Loucy (cell line): ENCODE measurements at regions not wholly inside any gene's neighbourhood (a gene's known extent, or its start where the extent isn't known, plus 50 kb on each side); places are given as distances from the start of the nearest gene placed in this dataset.
"Not testable (repeated sequence)": the region's sequence is repeated elsewhere in the genome, so short reads cannot be mapped to it uniquely, and the experiment has no call there.

Experiments used
- H2AFZ ChIP-seq: fragments of 200-600 bp; sonication (generic); 2 replicates; pipeline ENCODE4 v1.6.0; 2016; ENCODE audit warnings: antibody characterized with exemption, mild to moderate bottlenecking, low read length, moderate library complexity
- H3F3A ChIP-seq: fragments of 200-600 bp; 2 replicates; pipeline ENCODE4 v1.6.0; 2016; ENCODE audit warnings: antibody characterized with exemption, low read depth, mild to moderate bottlenecking
- H3K27me3 ChIP-seq: fragments of 200-600 bp; sonication (generic); 2 replicates; pipeline ENCODE4 v1.6.1; 2014; ENCODE audit warnings: low read length, mild to moderate bottlenecking; ENCODE audit not compliant: insufficient read depth, poor library complexity, severe bottlenecking
- H3K36me3 ChIP-seq: fragments of 200-600 bp; sonication (generic); 2 replicates; pipeline ENCODE4 v1.6.1; 2016; ENCODE audit warnings: low read length; ENCODE audit not compliant: insufficient read depth
- H3K4me1 ChIP-seq: fragments of 200-600 bp; sonication (generic); 2 replicates; pipeline ENCODE4 v1.5.1; 2014; ENCODE audit warnings: low read length, mild to moderate bottlenecking; ENCODE audit not compliant: insufficient read depth, poor library complexity, severe bottlenecking
- H3K4me2 ChIP-seq: fragments of 200-600 bp; sonication (generic); 2 replicates; pipeline ENCODE4 v1.6.0; 2014; ENCODE audit warnings: antibody characterized with exemption, low read length, low read depth, mild to moderate bottlenecking; ENCODE audit not compliant: poor library complexity, severe bottlenecking
- H3K4me3 ChIP-seq: fragments of 200-600 bp; sonication (generic); 2 replicates; pipeline ENCODE4 v1.5.1; 2014; ENCODE audit warnings: low read length, mild to moderate bottlenecking, mixed read lengths; ENCODE audit not compliant: poor library complexity, severe bottlenecking
- H3K79me2 ChIP-seq: fragments of 200-600 bp; sonication (generic); 2 replicates; pipeline ENCODE4 v1.6.1; 2014; ENCODE audit warnings: low read length; ENCODE audit not compliant: insufficient read depth
- H3K9ac ChIP-seq: fragments of 200-600 bp; sonication (generic); 2 replicates; pipeline ENCODE4 v1.6.0; 2014; ENCODE audit warnings: mild to moderate bottlenecking, low read depth, low read length, moderate library complexity; ENCODE audit not compliant: poor library complexity, severe bottlenecking
- H3K9me2 ChIP-seq: fragments of 200-600 bp; sonication (generic); replicated peaks from 2 replicates; pipeline ENCODE4 v1.6.1; 2016; ENCODE audit warnings: low read depth, low read length, mixed read lengths
- H3K9me3 ChIP-seq: fragments of 200-600 bp; sonication (generic); 2 replicates; pipeline ENCODE4 v1.6.1; 2014; ENCODE audit warnings: mild to moderate bottlenecking, antibody characterized with exemption, low read length, low read depth; ENCODE audit not compliant: insufficient read depth
- H4K20me1 ChIP-seq: fragments of 200-600 bp; sonication (generic); 2 replicates; pipeline ENCODE4 v1.6.0; 2014; ENCODE audit warnings: antibody characterized with exemption, low read length, mild to moderate bottlenecking; ENCODE audit not compliant: insufficient read depth, poor library complexity, severe bottlenecking
- EZH2phosphoT487 ChIP-seq: fragments of 200-600 bp; IDR thresholded peaks from 2 replicates; pipeline ENCODE4 v1.6.1; 2018; ENCODE audit warnings: antibody characterized with exemption, mild to moderate bottlenecking, moderate library complexity, borderline replicate concordance
- TF ChIP-seq, protein P1 (sequence below): fragments of 200-600 bp; sonication (generic); conservative IDR thresholded peaks from 2 replicates; pipeline ENCODE4 v1.5.1; 2014; ENCODE audit warnings: mild to moderate bottlenecking, antibody characterized with exemption, low read length

DNA sequence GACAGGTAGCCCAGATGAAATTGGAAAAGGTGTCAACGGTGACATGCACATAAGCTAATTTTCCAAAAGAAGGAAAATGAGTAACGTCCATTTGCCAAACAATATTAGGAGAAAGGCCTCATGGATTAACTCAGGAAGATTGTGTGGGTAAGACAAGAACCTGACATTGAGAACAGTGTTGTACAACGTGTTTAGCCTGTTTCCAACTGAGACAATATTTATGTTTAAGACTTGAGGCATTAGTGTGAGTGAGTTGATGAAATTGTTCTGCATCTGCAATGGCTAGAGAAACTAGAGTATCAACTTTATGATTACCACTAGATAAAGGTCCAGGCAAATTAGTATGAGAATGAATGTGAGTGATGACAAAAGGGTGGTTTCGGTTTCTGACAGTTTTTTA lies 191.3 kb upstream of the RAI14 start:
- Histone ChIP-seq H3F3A (no peaks in the 10 kb centered on the region), H3K9me3 (no peaks in the 10 kb centered on the region), H2AFZ (peak overlapping the region; percentile 73), H3K9ac (no peak overlapping the region), H3K79me2 (no peaks in the 10 kb centered on the region), H3K4me3 (peak overlapping the region; percentile 49), H3K27me3 (no peaks in the 10 kb centered on the region), H3K4me2 (peak overlapping the region; percentile 42), H3K36me3 (no peaks in the 10 kb centered on the region), H3K4me1 (no peaks in the 10 kb centered on the region), H4K20me1 (no peaks in the 10 kb centered on the region), H3K9me2 (no peaks in the 10 kb centered on the region)
- TF ChIP-seq EZH2phosphoT487: no peak
- TF ChIP-seq, protein P1, sequence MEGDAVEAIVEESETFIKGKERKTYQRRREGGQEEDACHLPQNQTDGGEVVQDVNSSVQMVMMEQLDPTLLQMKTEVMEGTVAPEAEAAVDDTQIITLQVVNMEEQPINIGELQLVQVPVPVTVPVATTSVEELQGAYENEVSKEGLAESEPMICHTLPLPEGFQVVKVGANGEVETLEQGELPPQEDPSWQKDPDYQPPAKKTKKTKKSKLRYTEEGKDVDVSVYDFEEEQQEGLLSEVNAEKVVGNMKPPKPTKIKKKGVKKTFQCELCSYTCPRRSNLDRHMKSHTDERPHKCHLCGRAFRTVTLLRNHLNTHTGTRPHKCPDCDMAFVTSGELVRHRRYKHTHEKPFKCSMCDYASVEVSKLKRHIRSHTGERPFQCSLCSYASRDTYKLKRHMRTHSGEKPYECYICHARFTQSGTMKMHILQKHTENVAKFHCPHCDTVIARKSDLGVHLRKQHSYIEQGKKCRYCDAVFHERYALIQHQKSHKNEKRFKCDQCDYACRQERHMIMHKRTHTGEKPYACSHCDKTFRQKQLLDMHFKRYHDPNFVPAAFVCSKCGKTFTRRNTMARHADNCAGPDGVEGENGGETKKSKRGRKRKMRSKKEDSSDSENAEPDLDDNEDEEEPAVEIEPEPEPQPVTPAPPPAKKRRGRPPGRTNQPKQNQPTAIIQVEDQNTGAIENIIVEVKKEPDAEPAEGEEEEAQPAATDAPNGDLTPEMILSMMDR: no peak; the same call in 1 of the 2 replicates

DNA sequence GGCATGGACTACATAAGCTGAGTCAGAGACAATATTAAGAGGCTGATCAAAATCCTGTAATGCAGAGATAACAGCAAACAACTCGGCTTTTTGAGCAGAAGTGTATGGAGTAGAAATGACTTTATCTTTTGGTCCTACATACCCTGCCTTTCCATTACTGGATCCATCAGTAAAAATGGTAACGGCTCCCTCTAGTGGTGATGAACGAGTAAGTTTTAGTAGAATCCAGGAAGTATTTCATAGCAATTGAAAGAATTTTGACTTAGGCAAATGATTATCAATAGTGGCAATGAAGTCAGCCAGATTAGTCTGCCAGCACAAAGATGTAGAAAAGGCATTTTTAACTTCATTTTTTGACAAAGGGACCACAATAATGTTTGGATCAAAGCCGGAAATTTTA lies 190.8 kb upstream of the RAI14 start:
- TF ChIP-seq, protein P1: peak; percentile 29; the same call in 1 of the 2 replicates
- H3K79me2 ChIP-seq, H4K20me1 ChIP-seq, H3K9me2 ChIP-seq, H3K27me3 ChIP-seq, H3K4me1 ChIP-seq, H3K9ac ChIP-seq, H3K36me3 ChIP-seq, H3K9me3 ChIP-seq, H3F3A ChIP-seq: not testable (repeated sequence)
- Histone ChIP-seq H3K4me2 (peak overlapping the region; percentile 42), H3K4me3 (peak overlapping the region; percentile 49), H2AFZ (peak overlapping the region; percentile 95)

DNA sequence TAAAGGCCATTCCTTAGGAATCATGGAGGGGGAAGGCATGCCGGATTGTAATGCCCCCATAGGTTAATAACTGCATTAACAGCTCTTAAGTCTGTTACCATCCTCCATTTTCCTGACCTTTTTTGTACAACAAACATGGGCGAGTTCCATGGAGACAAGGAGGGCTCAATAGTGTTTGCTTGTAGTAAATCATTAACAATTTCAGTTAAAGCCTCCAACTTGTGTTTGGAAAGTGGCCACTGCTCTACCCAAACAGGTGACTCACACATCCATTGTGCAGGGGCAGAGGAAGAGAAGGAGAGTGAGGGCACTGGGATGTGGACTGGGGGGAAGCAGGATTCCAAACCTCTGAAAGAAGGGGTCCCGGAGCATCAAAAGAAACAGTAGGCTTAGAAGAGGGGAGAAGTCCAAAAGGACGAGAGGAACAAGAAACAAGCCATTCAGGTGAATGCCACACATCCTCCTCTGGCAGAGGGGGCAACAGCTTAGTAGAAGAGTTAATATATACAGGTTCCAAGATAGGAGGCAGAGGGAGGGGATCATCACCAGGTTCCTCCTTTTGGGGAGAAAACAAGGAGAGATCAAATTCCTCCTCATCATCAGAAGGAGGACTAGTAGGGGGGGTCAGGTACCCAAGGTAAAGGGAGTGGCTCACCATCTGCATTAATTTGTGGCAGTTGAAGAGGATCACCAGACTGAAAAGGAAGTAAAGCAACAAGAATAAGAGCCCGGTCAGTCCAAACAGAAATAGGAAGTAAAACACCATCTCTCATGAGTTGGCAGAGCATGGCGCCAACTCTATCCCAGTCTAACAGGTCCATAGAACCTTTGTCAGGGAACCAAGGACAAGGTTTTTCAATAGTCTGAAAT lies 189.4 kb upstream of the RAI14 start:
- not testable (repeated sequence) for H3K79me2 ChIP-seq, H3K4me3 ChIP-seq, H3K9ac ChIP-seq, H3K9me3 ChIP-seq, H3K4me2 ChIP-seq, H3K36me3 ChIP-seq, H3K27me3 ChIP-seq, H4K20me1 ChIP-seq, H3K9me2 ChIP-seq, H3K4me1 ChIP-seq, H3F3A ChIP-seq
- peak overlapping the region; percentile 95; the same call in 1 of the 2 replicates for H2AFZ ChIP-seq

DNA sequence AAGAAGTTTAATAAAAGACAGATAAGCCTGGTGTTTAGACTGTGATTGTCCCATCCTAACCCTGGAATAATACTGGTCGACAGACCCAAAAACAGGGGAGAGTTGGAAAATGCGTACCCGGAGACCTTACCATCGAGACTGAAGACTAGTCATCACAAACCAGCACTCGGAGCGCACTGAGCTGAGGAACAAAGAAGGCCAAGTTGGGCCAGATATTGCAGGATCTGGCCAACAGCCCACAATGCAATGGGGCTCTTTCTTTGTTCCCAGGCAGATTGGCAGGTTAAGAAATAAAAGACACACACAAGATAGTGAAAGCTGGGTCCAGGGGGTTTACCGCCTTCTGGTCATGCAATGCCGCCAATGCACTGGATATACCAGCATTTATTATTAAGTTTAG lies 188.7 kb upstream of the RAI14 start:
- no peaks in the 10 kb centered on the region for H4K20me1 ChIP-seq
- H3K4me2 ChIP-seq: no peak overlapping the region
- H2AFZ ChIP-seq: no peak overlapping the region

DNA sequence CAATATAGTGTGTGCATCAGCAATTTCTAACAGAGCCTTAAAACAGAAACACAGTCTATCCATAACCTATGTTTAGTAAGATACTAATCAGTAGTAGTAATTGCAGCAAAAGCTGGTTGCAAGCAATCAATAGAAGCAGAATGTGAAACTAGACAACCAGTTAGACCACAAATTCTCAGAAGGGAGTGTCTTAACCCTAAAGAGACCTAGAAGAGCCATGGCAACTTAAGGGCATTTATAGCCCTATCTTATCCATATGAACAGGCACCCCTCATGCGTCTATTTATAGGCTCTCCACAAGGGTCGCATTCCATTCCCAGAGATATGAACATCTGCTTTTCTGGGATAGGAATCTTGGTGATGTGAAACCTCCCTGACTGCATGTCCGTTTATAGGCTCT lies 188.1 kb upstream of the RAI14 start:
- H3K9me3 ChIP-seq, H3K4me1 ChIP-seq, H2AFZ ChIP-seq, H3K36me3 ChIP-seq, H4K20me1 ChIP-seq, H3K9ac ChIP-seq, H3K4me3 ChIP-seq, H3F3A ChIP-seq, H3K79me2 ChIP-seq, H3K27me3 ChIP-seq, H3K4me2 ChIP-seq, H3K9me2 ChIP-seq: not testable (repeated sequence)

More for the DNA sequence above, 188.7 kb upstream of the RAI14 start:
- no peaks in the 10 kb centered on the region for H3K9me3 ChIP-seq
- H3K36me3 ChIP-seq: no peaks in the 10 kb centered on the region
- H3K4me1 ChIP-seq: no peaks in the 10 kb centered on the region
- no peak for TF ChIP-seq EZH2phosphoT487
- TF ChIP-seq, protein P1: no peak
- no peaks in the 10 kb centered on the region for H3K79me2 ChIP-seq
- H3K27me3 ChIP-seq: no peaks in the 10 kb centered on the region
- no peaks in the 10 kb centered on the region for H3K9me2 ChIP-seq
- H3K4me3 ChIP-seq: no peak overlapping the region
- H3K9ac ChIP-seq: no peak overlapping the region
- H3F3A ChIP-seq: no peaks in the 10 kb centered on the region
